ENCODE measurements at regions not wholly inside any gene's neighbourhood (a gene's known extent, or its start where the extent isn't known, plus 50 kb on each side); places are given as distances from the start of the nearest gene placed in this dataset.

- no peak overlapping the region for H3K27ac Mint-ChIP-seq
- H3K9me3 Mint-ChIP-seq, result no peaks in the 10 kb centered on the region
- no peaks in the 10 kb centered on the region for H3K27me3 Mint-ChIP-seq
- no peaks in the 10 kb centered on the region for H3K36me3 Mint-ChIP-seq
- H3K4me1 Mint-ChIP-seq, result no peaks in the 10 kb centered on the region
- no peak overlapping the region for H3K4me3 Mint-ChIP-seq
Measured at GRCh38 chr10:121211446-121211845, 360.3 kb downstream of the WDR11 start.

DNA sequence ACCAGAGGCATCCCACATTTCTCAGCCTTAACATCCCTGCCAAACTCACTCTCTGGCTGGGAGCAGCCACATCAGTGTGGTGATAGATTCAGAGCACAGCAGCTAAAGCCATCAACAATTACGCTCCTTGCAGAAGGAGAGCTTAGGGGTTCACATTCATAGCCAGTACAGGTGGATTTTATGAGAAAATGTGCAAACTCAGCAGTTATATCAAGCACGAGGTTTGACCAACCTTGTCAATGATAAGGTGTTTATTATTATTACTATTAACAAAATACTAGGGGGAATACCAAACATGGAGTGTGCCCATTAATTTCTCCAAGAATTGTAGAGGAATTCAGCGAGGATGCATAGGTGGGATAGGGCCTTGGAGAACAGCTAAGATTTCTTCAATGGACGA, 362.3 kb downstream of the WDR11 start:
- no peaks in the 10 kb centered on the region for H3K27me3 Mint-ChIP-seq
- H3K4me3 Mint-ChIP-seq, result no peak overlapping the region
- no peaks in the 10 kb centered on the region for H3K36me3 Mint-ChIP-seq
- no peaks in the 10 kb centered on the region for H3K9me3 Mint-ChIP-seq
- no peaks in the 10 kb centered on the region for H3K4me1 Mint-ChIP-seq
- no peak overlapping the region for H3K27ac Mint-ChIP-seq

- H3K9me3 Mint-ChIP-seq, result no peaks in the 10 kb centered on the region
- no peaks in the 10 kb centered on the region for H3K4me1 Mint-ChIP-seq
- H3K36me3 Mint-ChIP-seq, result no peaks in the 10 kb centered on the region
- H3K4me3 Mint-ChIP-seq, result no peak overlapping the region
- no peak overlapping the region for H3K27ac Mint-ChIP-seq
- H3K27me3 Mint-ChIP-seq, result no peaks in the 10 kb centered on the region
Measured at GRCh38 chr10:121216295-121216694, 365.1 kb downstream of the WDR11 start.

GRCh38 chr10:121216721-121217181, 365.6 kb downstream of the WDR11 start:
- Mint-ChIP-seq H3K4me1 (no peaks in the 10 kb centered on the region), H3K9me3 (no peaks in the 10 kb centered on the region), H3K27ac (no peak overlapping the region), H3K36me3 (no peaks in the 10 kb centered on the region), H3K4me3 (no peak overlapping the region), H3K27me3 (no peaks in the 10 kb centered on the region)

DNA sequence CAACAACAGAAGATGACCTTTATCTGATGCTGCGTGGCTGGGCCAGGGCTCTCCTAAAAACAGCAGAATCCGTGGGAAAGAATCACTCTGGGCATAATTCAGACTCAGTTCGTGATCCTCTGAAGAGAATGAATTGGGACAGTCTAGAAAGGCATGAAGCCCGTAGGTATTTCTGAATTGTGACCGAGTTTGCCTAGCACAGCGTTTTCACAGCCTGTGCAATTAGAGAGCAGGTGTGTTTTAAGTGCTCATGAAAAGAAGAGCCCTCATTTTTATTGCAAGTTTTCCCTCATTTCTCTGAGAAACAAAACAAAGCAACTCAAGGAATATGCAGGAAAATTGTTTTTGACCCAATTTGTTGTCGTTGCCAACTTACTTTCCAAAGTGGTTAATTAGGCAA, 366.2 kb downstream of the WDR11 start:
- Mint-ChIP-seq H3K36me3 (no peaks in the 10 kb centered on the region), H3K4me3 (no peak overlapping the region), H3K27me3 (no peaks in the 10 kb centered on the region), H3K27ac (no peak overlapping the region), H3K9me3 (no peaks in the 10 kb centered on the region), H3K4me1 (no peaks in the 10 kb centered on the region)

- Mint-ChIP-seq H3K9me3 (no peaks in the 10 kb centered on the region), H3K27ac (no peak overlapping the region), H3K27me3 (no peaks in the 10 kb centered on the region), H3K36me3 (no peaks in the 10 kb centered on the region), H3K4me1 (no peaks in the 10 kb centered on the region), H3K4me3 (no peak overlapping the region)
Measured at GRCh38 chr10:121221072-121221471, 369.9 kb downstream of the WDR11 start.

- H3K27me3 Mint-ChIP-seq, result no peaks in the 10 kb centered on the region
- no peak overlapping the region for H3K4me3 Mint-ChIP-seq
- no peaks in the 10 kb centered on the region for H3K9me3 Mint-ChIP-seq
- H3K27ac Mint-ChIP-seq, result no peak overlapping the region
- no peaks in the 10 kb centered on the region for H3K36me3 Mint-ChIP-seq
- H3K4me1 Mint-ChIP-seq, result no peaks in the 10 kb centered on the region
Measured at GRCh38 chr10:121221991-121222390, 370.8 kb downstream of the WDR11 start.

- no peaks in the 10 kb centered on the region for H3K27me3 Mint-ChIP-seq
- H3K4me1 Mint-ChIP-seq, result no peaks in the 10 kb centered on the region
- no peak overlapping the region for H3K27ac Mint-ChIP-seq
- no peaks in the 10 kb centered on the region for H3K9me3 Mint-ChIP-seq
- H3K36me3 Mint-ChIP-seq, result no peaks in the 10 kb centered on the region
- H3K4me3 Mint-ChIP-seq, result no peak overlapping the region
Measured at GRCh38 chr10:121222842-121223241, 371.7 kb downstream of the WDR11 start.

DNA sequence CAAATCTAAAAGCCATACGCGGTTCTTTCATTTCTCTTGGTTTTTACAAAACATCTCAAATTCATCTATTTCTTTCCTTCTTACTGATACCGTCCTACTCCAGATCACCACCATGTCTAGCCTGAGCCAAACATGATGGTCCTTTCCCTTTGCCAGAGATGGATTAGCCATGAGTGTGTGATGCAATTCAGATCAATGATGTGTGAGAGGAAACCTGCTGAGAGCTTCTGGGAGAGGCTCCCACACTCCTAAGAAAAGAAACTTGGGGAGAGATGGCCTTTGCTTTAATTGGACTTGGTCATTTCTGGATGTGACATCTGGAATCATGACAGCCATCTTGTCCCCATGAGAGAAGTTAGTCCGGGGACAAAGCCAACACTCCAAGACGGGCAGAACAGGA, 367.2 kb downstream of the FGFR2 start:
- H3K4me1 Mint-ChIP-seq, result no peaks in the 10 kb centered on the region
- H3K4me3 Mint-ChIP-seq, result no peak overlapping the region
- H3K27ac Mint-ChIP-seq, result no peak overlapping the region
- H3K27me3 Mint-ChIP-seq, result peaks cover 2% of the 10 kb centered on the region
- no peaks in the 10 kb centered on the region for H3K36me3 Mint-ChIP-seq
- no peaks in the 10 kb centered on the region for H3K9me3 Mint-ChIP-seq

DNA sequence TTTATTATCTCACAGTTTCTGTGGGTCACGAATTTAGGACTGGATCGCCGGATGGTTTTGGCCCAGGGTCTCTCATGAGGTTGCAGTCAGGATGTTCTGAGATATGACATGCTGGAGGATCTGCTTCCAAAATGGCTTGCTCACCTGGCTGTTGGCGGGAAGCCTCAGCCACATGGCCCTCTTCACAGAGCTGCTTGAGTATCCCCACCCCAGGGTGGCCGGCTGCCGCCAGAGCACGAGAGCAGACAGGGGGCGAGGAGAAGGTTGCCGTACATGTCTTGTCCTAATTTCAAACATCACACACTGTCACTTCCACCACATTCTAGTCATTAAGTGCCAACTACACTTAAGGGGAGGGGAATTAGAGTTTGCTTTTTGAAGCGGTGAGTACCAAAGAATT, 365.8 kb downstream of the FGFR2 start:
- Mint-ChIP-seq H3K27me3 (peaks cover 2% of the 10 kb centered on the region), H3K36me3 (no peaks in the 10 kb centered on the region), H3K27ac (no peak overlapping the region), H3K4me1 (no peaks in the 10 kb centered on the region), H3K9me3 (no peaks in the 10 kb centered on the region), H3K4me3 (no peak overlapping the region)

DNA sequence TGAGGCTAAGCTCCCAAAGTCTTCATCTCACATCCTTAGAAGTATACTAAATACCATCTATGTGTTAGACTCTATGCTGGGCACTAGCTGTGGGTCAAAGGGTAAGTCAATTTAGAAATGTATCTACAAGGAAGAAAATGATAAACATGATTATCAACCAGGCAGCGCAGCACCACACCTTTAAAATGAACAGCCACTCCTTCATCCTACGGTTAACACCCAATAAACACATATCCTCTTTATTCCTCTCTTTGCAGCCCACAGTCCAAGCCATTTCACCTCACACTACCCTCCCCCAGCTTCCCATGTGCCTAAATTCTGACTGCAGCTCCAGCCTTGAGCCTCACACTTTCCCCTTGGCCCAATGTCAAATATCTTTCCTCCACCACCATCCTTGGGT, 362.6 kb downstream of the FGFR2 start:
- H3K4me1 Mint-ChIP-seq, result no peaks in the 10 kb centered on the region
- no peaks in the 10 kb centered on the region for H3K36me3 Mint-ChIP-seq
- H3K27me3 Mint-ChIP-seq, result peaks cover 2% of the 10 kb centered on the region
- no peaks in the 10 kb centered on the region for H3K9me3 Mint-ChIP-seq
- no peak overlapping the region for H3K4me3 Mint-ChIP-seq
- H3K27ac Mint-ChIP-seq, result no peak overlapping the region

DNA sequence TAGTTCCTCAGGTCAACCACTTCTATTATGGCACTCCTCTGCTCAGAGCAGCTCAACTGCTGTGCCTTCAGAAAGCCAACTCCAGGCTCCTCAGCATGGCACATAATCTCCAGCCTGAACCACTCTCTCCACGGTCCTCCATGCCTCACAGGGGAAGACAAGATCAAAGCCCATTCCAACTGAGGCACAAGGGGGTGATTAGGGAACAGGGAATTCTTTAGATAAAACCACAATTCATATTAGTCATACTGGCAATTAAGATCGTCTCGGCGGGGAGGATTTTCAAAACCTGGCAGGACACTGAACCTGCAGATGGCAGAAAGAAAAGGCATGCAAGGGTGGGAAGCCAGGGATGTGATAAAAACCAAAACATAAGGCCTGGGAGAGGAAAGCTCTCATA, 361.6 kb downstream of the FGFR2 start:
- H3K4me3 Mint-ChIP-seq, result no peak overlapping the region
- H3K4me1 Mint-ChIP-seq, result no peaks in the 10 kb centered on the region
- no peaks in the 10 kb centered on the region for H3K36me3 Mint-ChIP-seq
- H3K27ac Mint-ChIP-seq, result no peak overlapping the region
- peaks cover 2% of the 10 kb centered on the region for H3K27me3 Mint-ChIP-seq
- no peaks in the 10 kb centered on the region for H3K9me3 Mint-ChIP-seq

DNA sequence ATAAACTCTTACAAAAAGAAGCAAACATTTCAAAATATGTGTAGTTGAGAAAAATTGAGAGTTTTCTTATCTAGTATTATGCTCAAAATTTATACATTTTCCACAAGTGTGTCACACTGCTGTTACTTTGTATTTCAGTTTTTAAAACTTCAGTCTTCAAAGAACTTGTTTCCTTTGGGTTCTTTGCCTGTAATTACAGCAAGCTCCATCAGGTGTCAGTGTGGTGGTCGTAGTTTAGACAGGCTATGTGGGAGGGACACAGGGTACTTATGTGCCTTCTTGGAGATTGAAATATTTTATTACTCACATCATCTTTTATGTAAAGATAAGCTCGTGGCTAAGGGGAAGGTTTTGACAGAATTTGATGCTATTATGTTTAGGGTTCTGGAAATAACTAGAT, 360.5 kb downstream of the FGFR2 start:
- Mint-ChIP-seq H3K27ac (no peak overlapping the region), H3K9me3 (no peaks in the 10 kb centered on the region), H3K27me3 (peaks cover 2% of the 10 kb centered on the region), H3K4me3 (no peak overlapping the region), H3K4me1 (no peaks in the 10 kb centered on the region), H3K36me3 (no peaks in the 10 kb centered on the region)

GRCh38 chr10:121240011-121240410, 358.2 kb downstream of the FGFR2 start:
- H3K9me3 Mint-ChIP-seq, result peaks cover 4% of the 10 kb centered on the region
- no peaks in the 10 kb centered on the region for H3K4me1 Mint-ChIP-seq
- peaks cover 10% of the 10 kb centered on the region for H3K27me3 Mint-ChIP-seq
- H3K4me3 Mint-ChIP-seq, result no peak overlapping the region
- no peak overlapping the region for H3K27ac Mint-ChIP-seq
- H3K36me3 Mint-ChIP-seq, result peaks cover 2% of the 10 kb centered on the region

GRCh38 chr10:121240556-121240955, 357.7 kb downstream of the FGFR2 start:
- no peak overlapping the region for H3K4me3 Mint-ChIP-seq
- H3K9me3 Mint-ChIP-seq, result peaks cover 4% of the 10 kb centered on the region
- H3K27ac Mint-ChIP-seq, result no peak overlapping the region
- H3K27me3 Mint-ChIP-seq, result peaks cover 12% of the 10 kb centered on the region
- H3K4me1 Mint-ChIP-seq, result no peaks in the 10 kb centered on the region
- H3K36me3 Mint-ChIP-seq, result peaks cover 2% of the 10 kb centered on the region

- Mint-ChIP-seq H3K27ac (no peak overlapping the region), H3K27me3 (peaks cover 11% of the 10 kb centered on the region), H3K36me3 (peaks cover 2% of the 10 kb centered on the region), H3K4me3 (no peak overlapping the region), H3K9me3 (peaks cover 4% of the 10 kb centered on the region), H3K4me1 (no peaks in the 10 kb centered on the region)
Measured at GRCh38 chr10:121241337-121241736, 356.9 kb downstream of the FGFR2 start.

- Mint-ChIP-seq H3K4me1 (no peaks in the 10 kb centered on the region), H3K9me3 (peaks cover 4% of the 10 kb centered on the region), H3K4me3 (no peak overlapping the region), H3K27ac (no peak overlapping the region), H3K27me3 (peaks cover 13% of the 10 kb centered on the region), H3K36me3 (peaks cover 2% of the 10 kb centered on the region)
Measured at GRCh38 chr10:121242741-121243608, 355.3 kb downstream of the FGFR2 start.

Data from activated naive CD4-positive, alpha-beta T cell treated with anti-CD3 and anti-CD28 coated beads, Interleukin-2, amount 50 U/mL, for 24 hours (primary cell).